AG08396 (cell line): ENCODE measurements at regions not wholly inside any gene's neighbourhood (a gene's known extent, or its start where the extent isn't known, plus 50 kb on each side); places are given as distances from the start of the nearest gene placed in this dataset.
A peak's percentile ranks its signal among the peaks of the same experiment; 100 is the strongest.
"Not testable (repeated sequence)": the region's sequence is repeated elsewhere in the genome, so short reads cannot be mapped to it uniquely, and the experiment has no call there.

ENCODE experiments used
- DNase-seq: peaks from one replicate; pipeline ENCODE4 v3.0.0; 2012; ENCODE audit warnings: low spot score, mixed read lengths

GRCh38 chr2:144125751-144126150 lies 394.2 kb downstream of the ZEB2 start:
- no peak for DNase-seq

DNA sequence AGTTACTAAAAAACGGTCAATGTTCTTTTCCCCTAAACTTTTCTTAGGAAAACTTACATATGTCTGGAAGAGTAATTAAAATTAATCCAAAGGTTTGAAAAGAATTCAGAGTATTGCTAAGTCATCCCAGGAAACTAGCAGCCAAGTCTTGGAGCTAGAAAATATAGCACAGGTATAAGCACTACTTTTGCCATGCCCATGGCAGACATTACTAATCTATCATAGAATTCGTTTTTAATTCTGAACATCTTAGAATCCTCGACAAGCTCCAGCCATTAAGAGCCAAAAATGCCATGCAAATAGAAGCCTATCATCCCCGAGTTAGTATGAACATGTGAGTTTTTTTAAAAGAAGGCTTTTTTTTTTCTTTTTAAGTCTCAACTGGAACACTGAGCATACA lies 395.0 kb downstream of the ZEB2 start:
- no peak for DNase-seq

- no peak for DNase-seq
These were observed 399.4 kb downstream of the ZEB2 start for GRCh38 chr2:144120487-144120886.

- no peak for DNase-seq
These were observed 402.8 kb downstream of the ZEB2 start for GRCh38 chr2:144117086-144117485.

DNA sequence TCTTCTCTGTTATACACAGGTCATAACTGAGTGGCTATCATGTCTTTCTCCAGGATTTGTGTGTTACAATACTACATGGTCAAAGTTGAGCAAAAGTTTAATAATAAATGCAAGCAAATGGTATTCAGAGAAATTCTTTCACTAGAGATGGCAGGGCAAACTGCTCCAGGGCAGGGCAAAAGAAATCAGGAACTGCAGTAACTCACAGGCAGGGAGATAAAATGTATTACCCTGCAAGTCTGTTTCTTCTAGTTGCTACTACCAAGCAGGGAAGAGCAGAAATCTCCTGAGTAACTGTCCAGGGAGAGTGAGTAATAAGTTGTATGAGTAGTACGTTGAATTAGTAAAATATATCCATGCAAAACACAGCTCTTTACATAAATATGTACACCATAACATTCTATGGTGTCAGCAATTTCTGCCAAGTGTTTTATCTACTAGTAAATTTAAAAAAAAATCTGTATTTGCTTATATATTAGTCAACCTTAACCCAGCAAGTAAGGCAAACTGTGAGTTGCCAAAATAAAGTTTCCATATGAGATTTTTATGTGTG lies 404.1 kb downstream of the ZEB2 start:
- DNase-seq: no peak

DNA sequence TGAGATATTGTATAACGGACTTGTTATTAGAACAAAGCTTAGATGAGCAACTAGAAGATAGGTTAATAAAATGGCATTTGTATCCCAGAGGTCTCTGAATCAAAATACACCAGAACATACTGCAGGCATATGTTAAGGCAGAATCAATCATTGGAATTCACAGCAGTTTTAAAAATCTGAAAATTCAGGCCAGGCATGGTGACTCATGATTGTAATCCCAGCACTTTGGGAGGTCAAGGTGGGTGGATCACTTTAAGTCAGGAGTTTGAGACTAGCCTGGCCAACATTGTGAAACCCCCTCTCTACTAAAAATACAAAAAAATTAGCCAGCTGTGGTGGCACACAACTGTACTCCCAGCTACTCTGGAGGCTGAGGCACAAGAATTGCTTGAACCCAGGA lies 405.2 kb downstream of the ZEB2 start:
- DNase-seq: no peak

- DNase-seq: peak; percentile 46
These were observed 408.5 kb downstream of the ZEB2 start for GRCh38 chr2:144111437-144111836.

- DNase-seq: not testable (repeated sequence)
These were observed 413.8 kb downstream of the ZEB2 start for GRCh38 chr2:144106104-144106503.

DNA sequence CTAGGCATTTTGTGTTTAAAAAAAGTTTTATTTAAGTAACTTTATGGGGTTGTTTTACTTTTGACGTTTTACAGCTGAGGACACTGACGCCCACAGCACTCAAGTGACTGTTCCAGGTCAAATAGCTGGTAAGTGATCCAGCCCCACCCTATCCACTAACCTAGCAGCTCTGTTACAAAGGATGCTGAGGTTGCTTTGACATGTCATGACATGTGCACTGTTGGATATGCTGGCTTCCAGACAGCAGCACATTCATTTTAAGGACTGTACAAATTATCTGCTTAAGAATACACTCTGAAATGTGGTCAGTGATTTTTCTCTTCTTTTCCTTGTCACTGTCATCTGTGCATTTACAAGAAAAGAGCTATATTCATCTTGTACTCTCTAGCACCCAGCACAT lies 417.5 kb downstream of the ZEB2 start:
- DNase-seq: no peak

DNA sequence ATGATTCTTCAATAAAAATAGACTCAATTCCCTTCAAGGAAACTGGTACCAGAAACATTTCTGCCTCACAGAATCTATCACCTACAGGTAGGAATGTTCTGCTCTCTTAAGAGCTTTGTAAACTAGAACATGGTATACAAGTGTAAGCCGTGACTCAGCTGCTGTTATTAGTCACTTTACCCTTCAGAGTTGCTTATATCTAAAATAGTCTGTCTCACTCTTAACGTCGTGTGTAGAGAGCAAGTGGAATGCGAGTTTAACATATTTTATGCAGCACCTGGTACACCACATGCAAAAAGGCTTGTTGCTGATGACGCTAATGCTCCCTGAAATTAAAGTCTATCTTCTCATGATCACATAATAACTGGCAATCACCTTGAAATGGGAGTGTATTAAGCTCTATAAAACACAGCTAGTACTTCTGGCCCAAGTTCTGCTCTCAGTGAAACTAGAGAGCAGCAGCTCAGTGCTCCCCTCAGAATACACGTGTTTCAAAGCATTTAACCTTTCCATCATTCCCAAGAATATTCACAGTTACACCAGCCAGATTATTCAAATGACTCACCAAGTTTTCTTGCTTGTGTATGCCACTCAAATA lies 420.0 kb downstream of the ZEB2 start:
- DNase-seq: peak; percentile 26

DNA sequence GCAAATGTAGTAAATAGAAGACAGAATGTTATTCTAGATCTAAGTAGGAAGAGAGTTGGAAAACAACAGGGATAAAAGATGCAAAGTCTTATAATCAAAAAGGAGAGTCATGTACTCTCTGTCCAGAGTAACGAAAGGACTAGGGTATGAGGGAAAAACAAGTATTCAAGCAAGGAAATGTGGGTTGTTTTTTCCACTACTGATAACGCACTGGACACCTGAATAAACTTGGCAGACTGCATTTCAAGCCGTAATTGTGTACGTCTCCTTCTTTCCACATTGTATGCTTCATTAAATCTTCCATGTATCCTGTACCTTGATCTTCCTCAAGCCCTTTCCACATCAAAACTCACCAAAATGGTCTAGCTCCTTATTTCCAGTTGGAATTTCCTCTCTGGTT lies 420.6 kb downstream of the ZEB2 start:
- DNase-seq: no peak

- DNase-seq: no peak
These were observed 422.3 kb downstream of the ZEB2 start for GRCh38 chr2:144097440-144098225.

GRCh38 chr2:144096531-144096930 lies 423.4 kb downstream of the ZEB2 start:
- peak; percentile 29 for DNase-seq

GRCh38 chr2:144094408-144095151 lies 425.3 kb downstream of the ZEB2 start:
- DNase-seq: no peak

DNA sequence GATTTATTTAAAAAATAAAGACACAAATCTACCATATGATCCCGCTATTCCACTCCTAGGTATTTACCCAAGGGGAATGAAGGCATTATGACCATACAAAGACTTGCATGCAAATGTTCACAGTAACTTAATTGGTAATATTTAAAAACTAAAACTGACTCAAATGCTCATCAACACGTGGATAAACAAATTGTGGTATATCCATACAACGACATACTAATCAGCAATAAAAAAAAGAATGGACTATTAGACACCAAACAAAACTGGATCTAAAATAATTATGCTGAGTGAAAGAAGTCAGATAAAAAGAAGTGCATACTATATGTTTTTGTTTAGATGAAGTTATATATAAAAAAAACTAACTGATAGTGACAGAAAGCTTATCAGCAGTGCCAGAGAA lies 428.3 kb downstream of the ZEB2 start:
- no peak for DNase-seq

- no peak for DNase-seq
These were observed 431.1 kb downstream of the ZEB2 start for GRCh38 chr2:144088863-144089262.

- no peak for DNase-seq
These were observed 433.0 kb downstream of the ZEB2 start for GRCh38 chr2:144086965-144087364.

DNA sequence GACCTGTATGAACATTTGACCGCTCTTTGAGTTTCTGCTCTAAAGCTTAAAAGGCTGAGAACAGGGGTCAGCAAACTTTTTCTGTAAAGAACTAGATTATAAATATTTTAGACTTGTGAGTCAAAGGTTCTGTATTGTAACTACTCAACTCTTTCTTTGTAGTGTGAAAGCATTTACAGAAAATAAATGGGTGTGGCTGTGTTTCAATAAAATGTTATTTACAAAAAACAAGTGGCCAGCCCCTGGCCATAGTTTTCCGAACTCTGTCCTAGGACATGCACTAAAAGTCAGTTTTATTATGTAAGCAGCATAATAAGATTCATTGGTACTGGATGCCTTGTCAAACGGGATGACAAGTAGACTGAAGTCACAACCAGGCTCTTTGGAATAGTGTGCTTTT lies 434.9 kb downstream of the ZEB2 start:
- no peak for DNase-seq

DNA sequence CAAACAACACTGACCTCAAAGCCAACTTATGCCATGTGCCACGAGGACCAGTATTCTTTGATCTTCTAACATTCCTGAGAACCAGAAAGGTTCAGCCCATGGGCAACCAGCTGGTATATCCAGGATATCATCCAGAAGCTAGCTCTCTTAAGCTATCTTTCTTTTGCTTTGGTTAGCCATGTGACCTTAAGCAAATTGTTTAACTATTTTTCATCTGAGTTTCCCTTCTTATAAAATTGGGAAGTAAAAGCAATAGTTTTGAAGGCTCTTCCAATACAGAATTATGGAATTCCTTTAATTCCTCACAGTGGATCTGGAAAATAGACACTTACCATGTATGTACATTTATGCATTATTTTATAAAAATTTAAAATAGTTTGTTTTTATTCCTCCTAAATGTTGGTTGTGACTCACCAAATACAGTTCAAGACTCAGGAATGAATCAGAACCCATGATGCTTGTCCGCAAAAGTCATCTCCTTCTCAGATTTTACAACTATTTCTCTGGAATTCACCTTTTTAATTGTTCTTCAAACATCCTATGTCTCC lies 435.7 kb downstream of the ZEB2 start:
- peak; percentile 35 for DNase-seq

GRCh38 chr2:144083211-144083610 lies 436.7 kb downstream of the ZEB2 start:
- peak; percentile 60 for DNase-seq

DNA sequence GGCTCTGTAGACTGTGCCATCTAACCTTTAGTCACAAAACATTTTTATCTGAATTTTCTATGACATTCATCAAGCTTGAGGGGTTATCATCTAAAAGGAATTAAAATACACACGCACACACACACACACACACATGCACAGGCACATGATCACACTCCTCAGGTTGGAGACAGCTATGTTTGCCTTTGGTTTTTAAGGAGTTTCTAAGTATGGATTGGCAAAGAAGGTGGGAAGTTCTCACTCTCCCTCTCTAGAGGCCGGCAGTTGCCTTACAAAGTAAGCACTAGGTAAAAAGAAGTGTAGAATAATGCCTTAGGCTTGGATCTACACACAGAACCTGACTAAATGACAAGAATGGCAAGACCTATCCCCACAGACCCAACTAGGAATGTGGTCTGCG lies 437.1 kb downstream of the ZEB2 start:
- DNase-seq: no peak

- DNase-seq: no peak
These were observed 437.6 kb downstream of the ZEB2 start for GRCh38 chr2:144082327-144082726.

- no peak for DNase-seq
These were observed 438.6 kb downstream of the ZEB2 start for GRCh38 chr2:144081272-144081671.
